ENCODE measurements at regions not wholly inside any gene's neighbourhood (a gene's known extent, or its start where the extent isn't known, plus 50 kb on each side); places are given as distances from the start of the nearest gene placed in this dataset.
"Not testable (repeated sequence)": the region's sequence is repeated elsewhere in the genome, so short reads cannot be mapped to it uniquely, and the experiment has no call there.

- DNase-seq (ENCODE audit: low read depth), result no peak
- H3K4me3 ChIP-seq (ENCODE audit: low read depth, low read length), result no peak overlapping the region
- TF ChIP-seq, protein P1, sequence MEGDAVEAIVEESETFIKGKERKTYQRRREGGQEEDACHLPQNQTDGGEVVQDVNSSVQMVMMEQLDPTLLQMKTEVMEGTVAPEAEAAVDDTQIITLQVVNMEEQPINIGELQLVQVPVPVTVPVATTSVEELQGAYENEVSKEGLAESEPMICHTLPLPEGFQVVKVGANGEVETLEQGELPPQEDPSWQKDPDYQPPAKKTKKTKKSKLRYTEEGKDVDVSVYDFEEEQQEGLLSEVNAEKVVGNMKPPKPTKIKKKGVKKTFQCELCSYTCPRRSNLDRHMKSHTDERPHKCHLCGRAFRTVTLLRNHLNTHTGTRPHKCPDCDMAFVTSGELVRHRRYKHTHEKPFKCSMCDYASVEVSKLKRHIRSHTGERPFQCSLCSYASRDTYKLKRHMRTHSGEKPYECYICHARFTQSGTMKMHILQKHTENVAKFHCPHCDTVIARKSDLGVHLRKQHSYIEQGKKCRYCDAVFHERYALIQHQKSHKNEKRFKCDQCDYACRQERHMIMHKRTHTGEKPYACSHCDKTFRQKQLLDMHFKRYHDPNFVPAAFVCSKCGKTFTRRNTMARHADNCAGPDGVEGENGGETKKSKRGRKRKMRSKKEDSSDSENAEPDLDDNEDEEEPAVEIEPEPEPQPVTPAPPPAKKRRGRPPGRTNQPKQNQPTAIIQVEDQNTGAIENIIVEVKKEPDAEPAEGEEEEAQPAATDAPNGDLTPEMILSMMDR (IDR thresholded peaks at IDR 0.05; ENCODE audit: control insufficient read depth, extremely low read depth, insufficient read depth), result no peak
These were observed 159.5 kb upstream of the EPHA4 start for GRCh38 chr2:221731432-221732145.

GRCh38 chr2:221726894-221727513, 154.9 kb upstream of the EPHA4 start:
- no peak overlapping the region for H3K4me3 ChIP-seq (ENCODE audit: low read depth, low read length)
- no peak for DNase-seq (ENCODE audit: low read depth)

GRCh38 chr2:221724631-221725203, 152.6 kb upstream of the EPHA4 start:
- no peak for DNase-seq (ENCODE audit: low read depth)
- TF ChIP-seq, protein P1 (IDR thresholded peaks at IDR 0.05; ENCODE audit: control insufficient read depth, extremely low read depth, insufficient read depth), result no peak
- no peak overlapping the region for H3K4me3 ChIP-seq (ENCODE audit: low read depth, low read length)

More at GRCh38 chr2:221726894-221727513, 154.9 kb upstream of the EPHA4 start:
- TF ChIP-seq, protein P1 (IDR thresholded peaks at IDR 0.05; ENCODE audit: control insufficient read depth, extremely low read depth, insufficient read depth), result no peak

GRCh38 chr2:221724117-221724516, 152.0 kb upstream of the EPHA4 start:
- DNase-seq (ENCODE audit: low read depth); H3K4me3 ChIP-seq (ENCODE audit: low read depth, low read length): not testable (repeated sequence)

DNA sequence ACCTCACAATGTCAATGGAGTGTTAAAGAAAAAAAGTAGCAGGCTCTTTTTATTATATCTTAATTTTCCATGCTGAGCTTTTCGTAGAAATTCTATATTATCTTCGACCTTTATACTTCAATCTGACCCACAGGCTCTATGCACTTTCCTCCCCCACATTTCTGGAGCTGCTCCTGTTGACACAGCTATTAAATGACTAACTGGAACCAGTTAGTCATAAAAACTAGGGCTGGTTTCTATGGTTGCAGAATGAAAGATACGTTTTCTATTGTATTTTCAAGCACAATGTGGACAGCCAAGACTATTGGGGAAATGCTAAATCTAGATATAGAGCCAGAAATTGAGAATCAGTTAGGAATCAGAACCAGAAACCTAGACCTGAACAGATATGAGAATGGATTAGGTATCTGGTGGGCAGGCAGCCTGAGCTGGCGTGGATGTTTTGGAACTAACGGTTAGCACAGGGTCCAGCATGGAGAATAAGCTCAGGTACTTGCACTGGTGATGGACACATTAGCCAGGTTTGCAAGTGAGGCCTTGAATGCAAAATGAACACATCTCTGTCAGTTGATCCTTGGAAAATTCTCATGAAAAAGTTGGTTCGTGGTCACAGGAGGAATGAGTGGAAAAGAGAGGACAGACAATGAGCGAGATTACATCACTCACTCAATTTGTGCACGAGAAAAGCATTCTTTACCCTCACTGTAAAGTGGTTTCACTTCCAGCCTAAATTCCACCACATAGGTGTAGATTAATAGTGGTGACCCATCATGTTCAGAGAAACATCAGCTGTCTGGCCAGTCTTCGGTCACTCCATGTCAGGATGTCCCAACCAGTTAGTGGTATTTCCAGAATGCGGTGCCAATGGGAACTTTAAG, 144.6 kb upstream of the EPHA4 start:
- TF ChIP-seq, protein P1 (IDR thresholded peaks at IDR 0.05; ENCODE audit: control insufficient read depth, extremely low read depth, insufficient read depth), result no peak
- no peak overlapping the region for H3K4me3 ChIP-seq (ENCODE audit: low read depth, low read length)
- no peak for DNase-seq (ENCODE audit: low read depth)

GRCh38 chr2:221715523-221716247, 143.6 kb upstream of the EPHA4 start:
- TF ChIP-seq, protein P1 (IDR thresholded peaks at IDR 0.05; ENCODE audit: control insufficient read depth, extremely low read depth, insufficient read depth), result no peak
- no peak for DNase-seq (ENCODE audit: low read depth)
- no peak overlapping the region for H3K4me3 ChIP-seq (ENCODE audit: low read depth, low read length)

Measured in LNCaP clone FGC (cell line).